ENCODE measurements at regions not wholly inside any gene's neighbourhood (a gene's known extent, or its start where the extent isn't known, plus 50 kb on each side); places are given as distances from the start of the nearest gene placed in this dataset.
"Not testable (repeated sequence)": the region's sequence is repeated elsewhere in the genome, so short reads cannot be mapped to it uniquely, and the experiment has no call there.

- DNase-seq (ENCODE audit: low spot score) = no peak
These were observed 205.3 kb downstream of the NAP1L3 start for GRCh38 chrX:93468075-93468474.

- no peak for DNase-seq (ENCODE audit: low spot score)
These were observed 207.0 kb downstream of the NAP1L3 start for GRCh38 chrX:93466383-93466782.

GRCh38 chrX:93461060-93461459 is 212.3 kb downstream of the NAP1L3 start:
- DNase-seq (ENCODE audit: low spot score) = no peak

GRCh38 chrX:93454509-93454908 is 218.9 kb downstream of the NAP1L3 start:
- no peak for DNase-seq (ENCODE audit: low spot score)

DNA sequence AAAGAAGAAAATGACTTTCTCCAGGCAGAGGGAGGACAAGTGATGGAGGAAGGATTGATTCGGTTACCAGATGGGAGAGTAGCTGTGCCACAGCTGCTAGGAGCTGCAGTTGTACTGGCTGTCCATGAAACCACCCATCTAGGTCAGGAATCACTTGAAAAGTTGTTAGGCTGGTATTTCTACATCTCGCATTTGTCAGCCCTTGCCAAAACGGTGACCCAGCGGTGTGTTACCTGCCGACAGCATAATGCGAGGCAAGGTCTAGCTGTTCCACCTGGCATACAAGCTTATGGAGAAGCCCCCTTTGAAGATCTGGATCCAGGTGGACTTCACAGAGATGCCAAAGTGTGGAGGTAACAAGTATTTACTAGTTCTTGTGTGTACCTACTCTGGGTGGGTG is 238.7 kb downstream of the NAP1L3 start:
- DNase-seq (ENCODE audit: low spot score) = not testable (repeated sequence)

GRCh38 chrX:93428497-93428896 is 244.9 kb downstream of the NAP1L3 start:
- DNase-seq (ENCODE audit: low spot score) = no peak

GRCh38 chrX:93422693-93423092 is 250.7 kb downstream of the NAP1L3 start:
- peak; percentile 8 for DNase-seq (ENCODE audit: low spot score)

- no peak for DNase-seq (ENCODE audit: low spot score)
These were observed 252.8 kb downstream of the NAP1L3 start for GRCh38 chrX:93420525-93421082.

GRCh38 chrX:93420090-93420489 is 253.3 kb downstream of the NAP1L3 start:
- no peak for DNase-seq (ENCODE audit: low spot score)

- no peak for DNase-seq (ENCODE audit: low spot score)
These were observed 253.7 kb downstream of the NAP1L3 start for GRCh38 chrX:93419642-93420041.

DNA sequence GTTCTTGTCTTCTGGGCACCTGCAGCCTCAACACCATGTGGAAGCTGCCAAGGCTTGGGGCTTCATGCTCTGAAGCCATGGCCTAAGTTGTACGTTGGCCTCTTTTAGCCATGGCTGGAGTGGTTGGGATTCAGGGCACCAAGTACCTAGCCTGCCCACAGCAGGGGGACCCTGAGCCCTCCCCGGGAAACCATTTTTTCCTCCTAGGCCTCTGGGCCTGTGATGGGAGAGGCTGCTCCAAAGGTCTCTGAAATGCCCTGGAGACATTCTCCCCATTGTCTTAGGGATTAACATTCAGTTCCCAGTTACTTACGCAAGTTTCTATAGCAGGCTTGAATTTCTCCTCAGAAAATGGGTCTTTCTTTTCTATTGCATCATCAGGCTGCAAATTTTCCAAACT is 269.3 kb downstream of the NAP1L3 start:
- no peak for DNase-seq (ENCODE audit: low spot score)

- DNase-seq (ENCODE audit: low spot score) = no peak
These were observed 318.7 kb downstream of the NAP1L3 start for GRCh38 chrX:93354651-93355050.

GRCh38 chrX:93346309-93346708 is 327.1 kb downstream of the NAP1L3 start:
- no peak for DNase-seq (ENCODE audit: low spot score)

DNA sequence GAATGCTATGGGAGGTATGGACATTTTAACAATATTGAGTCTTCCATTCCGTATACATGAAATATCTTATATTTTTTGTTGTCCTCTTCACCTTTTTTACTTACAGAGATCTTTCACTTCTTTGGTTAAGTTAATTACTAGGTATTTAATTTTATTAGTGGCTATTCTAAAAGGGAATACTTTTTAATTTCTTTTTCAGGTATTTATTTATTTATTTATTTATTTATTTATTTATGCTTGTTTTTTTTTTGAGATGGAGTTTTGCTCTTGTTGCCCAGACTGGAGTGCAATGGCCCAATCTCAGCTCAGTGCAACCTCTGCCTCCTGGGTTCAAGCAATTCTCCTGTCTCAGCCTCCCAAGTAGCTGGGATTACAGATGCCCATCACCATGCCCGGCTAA is 329.1 kb downstream of the NAP1L3 start:
- not testable (repeated sequence) for DNase-seq (ENCODE audit: low spot score)

GRCh38 chrX:93332329-93332728 is 341.0 kb downstream of the NAP1L3 start:
- DNase-seq (ENCODE audit: low spot score) = no peak

- no peak for DNase-seq (ENCODE audit: low spot score)
These were observed 351.3 kb downstream of the NAP1L3 start for GRCh38 chrX:93322110-93322509.

DNA sequence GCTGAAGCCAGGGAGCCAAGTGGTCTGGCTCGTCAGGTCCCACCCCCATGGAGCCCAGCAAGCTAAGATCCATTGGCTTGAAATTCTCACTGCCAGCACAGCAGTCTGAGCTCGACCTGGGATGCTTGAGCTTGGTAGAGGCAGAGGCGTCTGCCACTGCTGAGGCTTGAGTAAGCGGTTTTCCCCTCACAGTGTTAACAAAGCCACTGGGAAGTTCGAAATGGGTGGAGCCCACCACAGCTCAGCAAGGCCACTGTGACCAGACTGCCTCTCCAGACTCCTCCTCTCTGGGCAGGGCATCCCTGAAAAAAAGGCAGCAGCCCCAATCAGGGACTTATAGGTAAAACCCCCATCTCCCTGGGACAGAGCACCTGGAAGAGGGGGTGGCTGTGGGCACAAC is 353.8 kb downstream of the NAP1L3 start:
- no peak for DNase-seq (ENCODE audit: low spot score)

All from LoVo (cell line).